Ascending aorta (tissue), 2 donors: ENCODE measurements at regions not wholly inside any gene's neighbourhood (a gene's known extent, or its start where the extent isn't known, plus 50 kb on each side); places are given as distances from the start of the nearest gene placed in this dataset.
"Not testable (repeated sequence)": the region's sequence is repeated elsewhere in the genome, so short reads cannot be mapped to it uniquely, and the experiment has no call there.

Source experiments
- DNase-seq, 2 donors: peaks; one replicate each; pipeline ENCODE4 v3.0.0-alpha.2; 2019; ENCODE audit warnings: low spot score in 2 of 2
- H3K27ac ChIP-seq, 2 donors: fragments of 200-600 bp; sonication (generic); one replicate each; pipeline ENCODE4 v1.5.1; 2016 to 2017; ENCODE audit warnings: mild to moderate bottlenecking in 1 of 2
- H3K27me3 ChIP-seq: fragments of 200-600 bp; sonication (generic); one replicate; pipeline ENCODE4 v1.5.1; 2017
- H3K36me3 ChIP-seq, 2 donors: fragments of 200-600 bp; sonication (generic); one replicate each; pipeline ENCODE4 v1.5.1; 2016
- H3K4me1 ChIP-seq, 2 donors: fragments of 200-600 bp; sonication (generic); one replicate each; pipeline ENCODE4 v1.5.1; 2016 to 2017; ENCODE audit warnings: mild to moderate bottlenecking in 1 of 2
- H3K4me3 ChIP-seq, 2 donors: fragments of 200-600 bp; sonication (generic); one replicate each; pipeline ENCODE4 v1.5.1; 2016 to 2017; ENCODE audit warnings: mild to moderate bottlenecking in 1 of 2
- H3K9me3 ChIP-seq, 2 donors: fragments of 200-600 bp; sonication (generic); one replicate each; pipeline ENCODE4 v1.5.1; 2016
- intact Hi-C: fragments of 100-400 bp; cut with DNase I; formaldehyde crosslinking; loops from one replicate; pipeline ENCODE4 v1.15.1; 2023
- TF ChIP-seq, protein P1 (sequence below), 3 experiments: fragments of 200-600 bp in 2 of 3; fragments of 450-650 bp in 1 of 3; sonication (generic) in 2 of 3; IDR thresholded peaks; one replicate each; pipeline ENCODE4 v1.5.1; 2016 to 2019; ENCODE audit warnings: antibody characterized with exemption in 3 of 3, mild to moderate bottlenecking in 1 of 3, moderate library complexity in 1 of 3

DNA sequence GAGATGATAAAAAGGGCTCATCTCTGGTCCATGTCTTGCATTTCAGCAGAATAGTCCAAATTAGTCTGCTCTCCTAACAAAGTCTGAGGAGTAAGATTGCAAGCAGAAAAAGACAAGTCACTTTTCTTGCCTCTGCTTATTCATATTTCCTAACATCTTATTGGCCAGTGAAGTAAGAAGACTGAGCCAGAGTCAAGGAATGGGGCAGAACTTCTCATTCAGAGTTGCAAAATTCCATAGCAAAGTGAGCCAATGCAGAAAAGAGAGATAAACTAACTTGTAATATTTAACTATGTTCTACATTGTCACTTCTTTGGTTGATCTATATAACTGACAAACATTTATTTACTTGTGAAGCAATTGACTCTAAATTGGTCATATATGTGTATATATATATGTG, 2304.0 kb downstream of the ARAP2 start:
- Histone ChIP-seq H3K9me3 (no peaks in the 10 kb centered on the region), H3K27ac (no peak overlapping the region), H3K4me3 (no peak overlapping the region), H3K27me3 (no peaks in the 10 kb centered on the region), H3K4me1 (no peaks in the 10 kb centered on the region), H3K36me3 (no peaks in the 10 kb centered on the region)
- no peak for DNase-seq
- TF ChIP-seq, protein P1, sequence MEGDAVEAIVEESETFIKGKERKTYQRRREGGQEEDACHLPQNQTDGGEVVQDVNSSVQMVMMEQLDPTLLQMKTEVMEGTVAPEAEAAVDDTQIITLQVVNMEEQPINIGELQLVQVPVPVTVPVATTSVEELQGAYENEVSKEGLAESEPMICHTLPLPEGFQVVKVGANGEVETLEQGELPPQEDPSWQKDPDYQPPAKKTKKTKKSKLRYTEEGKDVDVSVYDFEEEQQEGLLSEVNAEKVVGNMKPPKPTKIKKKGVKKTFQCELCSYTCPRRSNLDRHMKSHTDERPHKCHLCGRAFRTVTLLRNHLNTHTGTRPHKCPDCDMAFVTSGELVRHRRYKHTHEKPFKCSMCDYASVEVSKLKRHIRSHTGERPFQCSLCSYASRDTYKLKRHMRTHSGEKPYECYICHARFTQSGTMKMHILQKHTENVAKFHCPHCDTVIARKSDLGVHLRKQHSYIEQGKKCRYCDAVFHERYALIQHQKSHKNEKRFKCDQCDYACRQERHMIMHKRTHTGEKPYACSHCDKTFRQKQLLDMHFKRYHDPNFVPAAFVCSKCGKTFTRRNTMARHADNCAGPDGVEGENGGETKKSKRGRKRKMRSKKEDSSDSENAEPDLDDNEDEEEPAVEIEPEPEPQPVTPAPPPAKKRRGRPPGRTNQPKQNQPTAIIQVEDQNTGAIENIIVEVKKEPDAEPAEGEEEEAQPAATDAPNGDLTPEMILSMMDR (IDR thresholded peaks at IDR 0.05): no peak
- intact Hi-C loops: no loop called here

DNA sequence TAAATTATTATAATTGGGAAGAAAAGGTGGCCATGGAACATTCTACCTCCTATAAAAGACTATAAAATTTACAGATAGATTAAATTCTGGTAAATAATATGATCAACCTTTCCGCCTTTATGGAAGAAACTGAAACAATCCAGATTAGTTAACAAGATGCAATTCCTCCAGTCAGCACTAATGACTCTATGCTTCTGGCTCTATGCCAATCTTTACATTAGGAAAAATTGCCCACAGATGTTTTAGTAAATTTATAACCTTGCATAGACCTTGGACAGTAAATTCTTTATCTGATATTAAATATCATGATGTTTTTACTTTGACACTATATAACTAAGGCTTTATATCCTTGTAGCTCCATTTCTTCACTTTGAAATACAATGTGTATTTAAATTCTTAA, 2302.5 kb downstream of the ARAP2 start:
- TF ChIP-seq, protein P1 (IDR thresholded peaks at IDR 0.05): no peak
- H3K27ac ChIP-seq: no peak overlapping the region
- H3K4me1 ChIP-seq: no peaks in the 10 kb centered on the region
- H3K4me3 ChIP-seq: no peak overlapping the region
- DNase-seq: no peak
- intact Hi-C loops: no loop called here
- H3K36me3 ChIP-seq: no peaks in the 10 kb centered on the region
- H3K9me3 ChIP-seq: no peaks in the 10 kb centered on the region
- no peaks in the 10 kb centered on the region for H3K27me3 ChIP-seq

DNA sequence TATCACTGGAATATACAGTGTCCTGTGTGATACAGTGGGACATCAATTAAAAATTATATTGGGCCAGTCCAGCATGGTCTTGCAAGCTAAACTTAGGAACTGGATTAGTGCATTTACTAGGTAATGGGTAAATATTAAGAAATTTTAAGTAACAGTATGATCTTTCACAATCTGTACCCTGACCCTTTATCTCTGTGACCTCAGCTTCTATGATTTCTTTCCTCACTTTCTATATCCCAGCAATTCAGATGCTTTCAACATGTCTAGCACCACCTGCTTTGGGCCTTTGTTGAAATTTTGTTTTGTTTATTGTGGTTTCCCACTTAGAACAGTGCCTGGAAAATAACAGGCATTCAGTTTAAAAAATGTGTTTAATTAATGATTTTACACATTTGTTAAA, 2295.4 kb downstream of the ARAP2 start:
- intact Hi-C loops: no loop called here
- H3K9me3 ChIP-seq: no peaks in the 10 kb centered on the region
- H3K36me3 ChIP-seq: no peaks in the 10 kb centered on the region
- no peaks in the 10 kb centered on the region for H3K27me3 ChIP-seq
- H3K4me1 ChIP-seq: no peaks in the 10 kb centered on the region
- TF ChIP-seq, protein P1 (IDR thresholded peaks at IDR 0.05): no peak
- DNase-seq: no peak
- H3K27ac ChIP-seq: no peak overlapping the region
- H3K4me3 ChIP-seq: no peak overlapping the region

DNA sequence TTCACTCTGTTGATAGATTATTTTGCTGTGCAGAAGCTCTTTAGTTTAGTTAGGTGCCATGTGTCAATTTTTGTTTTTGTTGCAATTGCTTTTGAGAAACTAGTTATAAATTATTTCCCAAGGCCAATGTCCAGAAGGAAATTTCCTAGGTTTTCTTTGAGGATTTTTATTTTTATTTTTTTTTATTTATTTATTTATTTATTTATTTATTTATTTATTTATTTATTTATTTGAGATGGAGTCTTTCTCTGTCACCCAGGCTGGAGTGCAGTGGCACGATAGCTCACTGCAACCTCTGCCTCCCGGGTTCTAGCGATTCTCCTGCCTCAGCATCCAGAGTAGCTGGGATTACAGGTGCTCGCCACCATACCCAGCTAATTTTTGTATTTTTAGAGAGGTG, 2290.5 kb downstream of the ARAP2 start:
- H3K27me3 ChIP-seq, H3K4me1 ChIP-seq, H3K36me3 ChIP-seq, H3K9me3 ChIP-seq, DNase-seq, intact Hi-C loops, H3K27ac ChIP-seq, H3K4me3 ChIP-seq: not testable (repeated sequence)

DNA sequence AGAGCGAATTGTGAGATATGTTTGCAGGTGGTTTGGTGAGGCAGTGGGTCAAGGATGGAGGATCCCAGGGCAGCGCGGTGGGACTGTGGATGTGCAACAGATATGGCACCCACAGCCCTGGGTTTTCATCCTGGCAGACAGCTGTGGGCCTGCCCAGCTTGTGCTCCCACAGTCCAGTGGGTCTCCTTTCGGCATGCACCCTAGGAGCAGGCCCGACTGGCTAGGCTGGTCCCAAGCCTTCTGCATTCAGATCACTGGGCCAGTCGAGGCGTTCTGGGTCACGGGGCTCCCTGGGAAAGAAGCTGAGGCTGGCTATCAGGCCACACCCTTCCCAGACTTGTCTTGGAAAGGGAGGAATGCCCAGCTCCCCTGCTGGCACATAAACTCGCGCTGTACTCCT, 2289.6 kb downstream of the ARAP2 start:
- intact Hi-C loops: no loop called here
- H3K27ac ChIP-seq: no peak overlapping the region
- no peaks in the 10 kb centered on the region for H3K27me3 ChIP-seq
- no peak for DNase-seq
- H3K9me3 ChIP-seq: no peaks in the 10 kb centered on the region
- no peak overlapping the region for H3K4me3 ChIP-seq
- TF ChIP-seq, protein P1 (IDR thresholded peaks at IDR 0.05): no peak
- H3K4me1 ChIP-seq: no peaks in the 10 kb centered on the region
- no peaks in the 10 kb centered on the region for H3K36me3 ChIP-seq

DNA sequence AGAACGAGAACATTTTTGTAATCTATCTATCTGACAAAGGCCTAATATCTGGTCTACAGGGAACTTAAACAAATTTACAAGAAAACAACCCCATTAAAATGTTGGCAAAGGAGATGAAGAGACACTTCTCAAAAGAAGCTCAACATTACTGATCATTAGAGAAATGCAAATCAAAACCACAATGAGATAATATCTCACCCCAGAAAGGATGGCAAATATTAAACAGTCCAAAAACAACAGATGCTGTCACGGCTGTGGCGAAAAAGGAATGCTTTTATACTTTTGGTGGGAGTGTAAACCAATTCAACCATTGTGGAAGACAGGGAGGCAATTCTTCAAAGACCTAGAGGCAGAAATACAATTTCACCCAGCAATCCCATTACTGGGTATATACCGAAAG, 2284.8 kb downstream of the ARAP2 start:
- no peak overlapping the region for H3K27ac ChIP-seq
- no peaks in the 10 kb centered on the region for H3K27me3 ChIP-seq
- DNase-seq: no peak
- TF ChIP-seq, protein P1 (IDR thresholded peaks at IDR 0.05): no peak
- H3K36me3 ChIP-seq: no peaks in the 10 kb centered on the region
- H3K4me1 ChIP-seq: no peaks in the 10 kb centered on the region
- no peak overlapping the region for H3K4me3 ChIP-seq
- no peaks in the 10 kb centered on the region for H3K9me3 ChIP-seq
- intact Hi-C loops: no loop called here
